Central memory CD8-positive, alpha-beta T cell (primary cell): ENCODE measurements at regions not wholly inside any gene's neighbourhood (a gene's known extent, or its start where the extent isn't known, plus 50 kb on each side); places are given as distances from the start of the nearest gene placed in this dataset.
"Not testable (repeated sequence)": the region's sequence is repeated elsewhere in the genome, so short reads cannot be mapped to it uniquely, and the experiment has no call there.

ENCODE experiments used
- ATAC-seq: fragments of 150-1000 bp; cut with Tn5 transposase; replicated peaks from 2 replicates; pipeline ENCODE4 v1.10.0; 2022; ENCODE audit warnings: mild to moderate bottlenecking, moderate FRiP score, moderate number of reproducible peaks; ENCODE audit not compliant: poor library complexity, severe bottlenecking; ENCODE audit errors: extremely low read depth
- DNase-seq, 2 donors: peaks; one replicate each; pipeline ENCODE4 v3.0.0; 2021; ENCODE audit warnings: low spot score in 2 of 2
- H3K27ac Mint-ChIP-seq: one replicate; pipeline ENCODE4 v1.8.0; 2022; ENCODE audit warnings: low read depth, mild to moderate bottlenecking, moderate library complexity, mixed read lengths
- H3K27me3 Mint-ChIP-seq: one replicate; pipeline ENCODE4 v1.8.0; 2022; ENCODE audit warnings: mixed read lengths
- H3K36me3 Mint-ChIP-seq: one replicate; pipeline ENCODE4 v1.8.0; 2022; ENCODE audit warnings: mild to moderate bottlenecking, moderate library complexity, mixed read lengths; ENCODE audit not compliant: insufficient read depth
- H3K4me1 Mint-ChIP-seq: one replicate; pipeline ENCODE4 v1.8.0; 2022; ENCODE audit warnings: mixed read lengths
- H3K4me3 Mint-ChIP-seq: one replicate; pipeline ENCODE4 v1.8.0; 2022; ENCODE audit warnings: mild to moderate bottlenecking, moderate library complexity, mixed read lengths
- H3K9me3 Mint-ChIP-seq: one replicate; pipeline ENCODE4 v1.8.0; 2022; ENCODE audit warnings: mixed read lengths

- Mint-ChIP-seq H3K9me3 (no peaks in the 10 kb centered on the region), H3K36me3 (peaks cover 1% of the 10 kb centered on the region), H3K4me3 (no peak overlapping the region), H3K27ac (no peak overlapping the region), H3K27me3 (peaks cover 60% of the 10 kb centered on the region), H3K4me1 (no peaks in the 10 kb centered on the region)
- DNase-seq (no peak), ATAC-seq (no peak)
Measured at GRCh38 chr6:167235421-167236238, 55.5 kb upstream of the UNC93A start.

GRCh38 chr6:167236239-167236571 is 54.9 kb upstream of the UNC93A start:
- ATAC-seq (no peak), DNase-seq (no peak)
- H3K4me3 Mint-ChIP-seq, result no peak overlapping the region
- peaks cover 56% of the 10 kb centered on the region for H3K27me3 Mint-ChIP-seq
- no peak overlapping the region for H3K27ac Mint-ChIP-seq
- peaks cover 1% of the 10 kb centered on the region for H3K36me3 Mint-ChIP-seq
- no peaks in the 10 kb centered on the region for H3K9me3 Mint-ChIP-seq
- H3K4me1 Mint-ChIP-seq, result no peaks in the 10 kb centered on the region

- Mint-ChIP-seq H3K27ac (no peak overlapping the region), H3K4me1 (no peaks in the 10 kb centered on the region), H3K27me3 (peaks cover 49% of the 10 kb centered on the region), H3K36me3 (peaks cover 1% of the 10 kb centered on the region), H3K4me3 (no peak overlapping the region), H3K9me3 (no peaks in the 10 kb centered on the region)
- DNase-seq, result no peak
- no peak for ATAC-seq
Measured at GRCh38 chr6:167237438-167238145, 53.5 kb upstream of the UNC93A start.

GRCh38 chr6:167238146-167238693 is 52.9 kb upstream of the UNC93A start:
- no peak overlapping the region for H3K4me3 Mint-ChIP-seq
- peaks cover 1% of the 10 kb centered on the region for H3K36me3 Mint-ChIP-seq
- H3K27me3 Mint-ChIP-seq, result peaks cover 43% of the 10 kb centered on the region
- H3K27ac Mint-ChIP-seq, result no peak overlapping the region
- H3K4me1 Mint-ChIP-seq, result no peaks in the 10 kb centered on the region
- DNase-seq (no peak), ATAC-seq (no peak)
- H3K9me3 Mint-ChIP-seq, result no peaks in the 10 kb centered on the region

- Mint-ChIP-seq H3K27me3 (peaks cover 36% of the 10 kb centered on the region), H3K4me3 (no peak overlapping the region), H3K27ac (no peak overlapping the region), H3K4me1 (no peaks in the 10 kb centered on the region), H3K9me3 (no peaks in the 10 kb centered on the region), H3K36me3 (peaks cover 1% of the 10 kb centered on the region)
- no peak for DNase-seq
- ATAC-seq, result no peak
Measured at GRCh38 chr6:167238694-167239467, 52.2 kb upstream of the UNC93A start.

GRCh38 chr6:167239470-167239869 is 51.6 kb upstream of the UNC93A start:
- ATAC-seq, H3K9me3 Mint-ChIP-seq, H3K27ac Mint-ChIP-seq, H3K4me3 Mint-ChIP-seq, H3K4me1 Mint-ChIP-seq, DNase-seq, H3K36me3 Mint-ChIP-seq: not testable (repeated sequence)
- H3K27me3 Mint-ChIP-seq, result peaks cover 30% of the 10 kb centered on the region

- peaks cover 24% of the 10 kb centered on the region for H3K27me3 Mint-ChIP-seq
- no peak for ATAC-seq
Measured at GRCh38 chr6:167240034-167240541, 51.0 kb upstream of the UNC93A start.

More at GRCh38 chr6:167240034-167240541, 51.0 kb upstream of the UNC93A start:
- H3K4me1 Mint-ChIP-seq, result no peaks in the 10 kb centered on the region
- peaks cover 1% of the 10 kb centered on the region for H3K36me3 Mint-ChIP-seq
- no peaks in the 10 kb centered on the region for H3K9me3 Mint-ChIP-seq
- no peak for DNase-seq
- no peak overlapping the region for H3K27ac Mint-ChIP-seq
- H3K4me3 Mint-ChIP-seq, result no peak overlapping the region
